ENCODE measurements at regions not wholly inside any gene's neighbourhood (a gene's known extent, or its start where the extent isn't known, plus 50 kb on each side); places are given as distances from the start of the nearest gene placed in this dataset.

GRCh38 chr9:74120061-74120460 is 377.1 kb upstream of the RORB start:
- DNase-seq (ENCODE audit: low read depth) = no peak
- no peak overlapping the region for H3K4me3 ChIP-seq (ENCODE audit: low read depth, low read length)
- no peak for TF ChIP-seq CTCF (IDR thresholded peaks at IDR 0.05; ENCODE audit: control insufficient read depth, extremely low read depth, insufficient read depth)

GRCh38 chr9:74120470-74120869 is 376.7 kb upstream of the RORB start:
- TF ChIP-seq CTCF (IDR thresholded peaks at IDR 0.05; ENCODE audit: control insufficient read depth, extremely low read depth, insufficient read depth) = no peak
- no peak overlapping the region for H3K4me3 ChIP-seq (ENCODE audit: low read depth, low read length)
- DNase-seq (ENCODE audit: low read depth) = no peak

- no peak overlapping the region for H3K4me3 ChIP-seq (ENCODE audit: low read depth, low read length)
- no peak for TF ChIP-seq CTCF (IDR thresholded peaks at IDR 0.05; ENCODE audit: control insufficient read depth, extremely low read depth, insufficient read depth)
- no peak for DNase-seq (ENCODE audit: low read depth)
Measured at GRCh38 chr9:74122216-74122615, 374.9 kb upstream of the RORB start.

- DNase-seq (ENCODE audit: low read depth) = no peak
- TF ChIP-seq CTCF (IDR thresholded peaks at IDR 0.05; ENCODE audit: control insufficient read depth, extremely low read depth, insufficient read depth) = no peak
- H3K4me3 ChIP-seq (ENCODE audit: low read depth, low read length) = no peak overlapping the region
Measured at GRCh38 chr9:74122661-74123060, 374.5 kb upstream of the RORB start.

GRCh38 chr9:74125941-74126340 is 371.2 kb upstream of the RORB start:
- DNase-seq (ENCODE audit: low read depth) = no peak
- no peak for TF ChIP-seq CTCF (IDR thresholded peaks at IDR 0.05; ENCODE audit: control insufficient read depth, extremely low read depth, insufficient read depth)
- H3K4me3 ChIP-seq (ENCODE audit: low read depth, low read length) = no peak overlapping the region

- H3K4me3 ChIP-seq (ENCODE audit: low read depth, low read length) = no peak overlapping the region
- no peak for DNase-seq (ENCODE audit: low read depth)
- no peak for TF ChIP-seq CTCF (IDR thresholded peaks at IDR 0.05; ENCODE audit: control insufficient read depth, extremely low read depth, insufficient read depth)
Measured at GRCh38 chr9:74132986-74133385, 364.1 kb upstream of the RORB start.

GRCh38 chr9:74133921-74134320 is 363.2 kb upstream of the RORB start:
- no peak for DNase-seq (ENCODE audit: low read depth)
- TF ChIP-seq CTCF (IDR thresholded peaks at IDR 0.05; ENCODE audit: control insufficient read depth, extremely low read depth, insufficient read depth) = no peak
- no peak overlapping the region for H3K4me3 ChIP-seq (ENCODE audit: low read depth, low read length)

Measured in LNCaP clone FGC (cell line).